ENCODE measurements at regions not wholly inside any gene's neighbourhood (a gene's known extent, or its start where the extent isn't known, plus 50 kb on each side); places are given as distances from the start of the nearest gene placed in this dataset.

- TF ChIP-seq POLR2A (IDR thresholded peaks at IDR 0.05): no peak
- no peak for TF ChIP-seq CTCF (IDR thresholded peaks at IDR 0.05)
These were observed 131.9 kb upstream of the SYNDIG1 start for GRCh38 chr20:24337551-24337950.

All from tibial nerve (tissue), 3 donors.